ENCODE measurements at regions not wholly inside any gene's neighbourhood (a gene's known extent, or its start where the extent isn't known, plus 50 kb on each side); places are given as distances from the start of the nearest gene placed in this dataset.

DNA sequence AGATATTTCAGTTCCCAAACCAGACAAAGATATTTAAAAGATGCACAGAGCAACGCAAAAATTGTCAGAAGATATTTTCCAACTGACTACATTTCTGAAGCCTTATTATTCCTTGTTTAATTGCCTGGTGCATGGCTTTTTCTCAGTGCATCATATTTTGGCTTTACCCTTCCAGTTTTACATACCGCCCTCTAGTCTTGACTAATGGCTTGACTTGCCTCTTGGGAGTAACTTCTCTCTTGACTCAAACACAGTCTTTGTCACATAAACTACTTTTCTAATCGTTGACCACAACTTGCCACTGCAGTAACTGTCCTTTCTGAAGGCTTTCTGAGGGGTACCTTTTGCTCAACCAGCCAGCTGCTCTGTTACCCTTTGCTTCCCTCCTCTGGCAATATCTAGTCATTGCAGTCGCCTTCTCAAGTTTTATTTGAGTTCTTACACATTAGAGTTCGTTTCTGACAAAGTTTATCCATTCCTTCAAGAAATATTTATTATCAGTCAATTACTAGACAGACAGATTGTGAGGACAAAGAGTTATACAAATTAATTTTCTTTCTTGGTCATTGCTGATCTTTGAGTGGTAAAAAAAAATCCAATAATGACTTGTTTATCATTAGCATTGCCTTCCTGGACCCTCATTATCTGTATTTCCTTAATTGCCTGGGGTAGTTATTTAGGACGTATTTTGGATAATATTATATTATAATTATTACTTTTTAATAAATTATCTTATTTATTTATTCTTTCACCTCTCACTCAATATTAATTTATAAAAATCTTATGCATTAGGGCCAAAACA, 506.9 kb upstream of the PCDH10 start:
- 25% methylated on average over 3 of the region's 6 CpGs for WGBS (ENCODE audit: insufficient coverage)
- no peaks in the 10 kb centered on the region for H3K36me3 Mint-ChIP-seq

DNA sequence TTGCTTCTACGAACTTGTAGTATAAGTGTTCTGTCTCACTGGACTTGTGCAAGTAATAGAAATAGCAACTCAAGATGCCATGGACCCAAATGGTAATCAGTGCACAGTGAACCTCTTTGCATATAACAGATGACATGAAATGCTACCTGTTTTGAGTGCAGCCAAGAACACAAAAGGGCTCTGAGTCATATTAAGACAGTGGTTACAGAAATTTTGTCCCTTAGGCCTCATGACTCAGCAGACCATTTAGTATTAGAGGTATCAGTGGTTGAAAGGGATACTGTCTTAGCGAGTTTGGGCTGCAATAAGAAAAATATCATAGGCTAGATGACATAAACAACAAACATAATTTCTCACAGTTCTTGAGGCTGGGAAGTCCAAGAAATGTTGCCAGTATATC, 502.9 kb upstream of the PCDH10 start:
- H3K4me1 ChIP-seq (ENCODE audit: control insufficient read depth in 1 of 2, extremely low read depth in 1 of 2, insufficient read depth in 2 of 2, low read length in 2 of 2): no peaks in the 10 kb centered on the region
- no peak overlapping the region for H3K27ac ChIP-seq (ENCODE audit: low read length)
- POLR2A ChIA-PET: no interaction called here
- no peaks in the 10 kb centered on the region for H3K36me3 Mint-ChIP-seq
- DNase-seq: no peak
- no peak overlapping the region for H3K4me3 Mint-ChIP-seq
- H3K27ac Mint-ChIP-seq: no peak overlapping the region
- no peaks in the 10 kb centered on the region for H3K27me3 ChIP-seq (replicated peaks in 1 of 2; ENCODE audit: control insufficient read depth in 2 of 2, extremely low read depth in 1 of 2, insufficient read depth in 2 of 2, low read length in 1 of 2)
- ATAC-seq (replicated peaks in 1 of 4): no peak
- no peaks in the 10 kb centered on the region for H3K27me3 Mint-ChIP-seq
- H3K4me1 Mint-ChIP-seq: no peaks in the 10 kb centered on the region
- WGBS (ENCODE audit: insufficient coverage): 67% methylated on average over 1 of the region's 2 CpGs
- CTCF ChIA-PET: no interaction called here
- no peaks in the 10 kb centered on the region for H3K9me3 ChIP-seq
- H3K36me3 ChIP-seq (ENCODE audit: control insufficient read depth in 2 of 2, extremely low read depth in 1 of 2, insufficient read depth in 1 of 2, low read length in 1 of 2): no peaks in the 10 kb centered on the region
- no peak overlapping the region for H3K4me3 ChIP-seq (ENCODE audit: control insufficient read depth in 1 of 2, extremely low read depth in 1 of 2, low read length in 1 of 2)
- peaks cover 2 to 15% (median 10%) of the 10 kb centered on the region in 3 donors for H3K9me3 Mint-ChIP-seq

More for the DNA sequence above, 506.9 kb upstream of the PCDH10 start:
- no peaks in the 10 kb centered on the region for H3K36me3 ChIP-seq (ENCODE audit: control insufficient read depth in 2 of 2, extremely low read depth in 1 of 2, insufficient read depth in 1 of 2, low read length in 1 of 2)
- no peak for DNase-seq
- no peak overlapping the region for H3K4me3 ChIP-seq (ENCODE audit: control insufficient read depth in 1 of 2, extremely low read depth in 1 of 2, low read length in 1 of 2)
- Mint-ChIP-seq H3K4me1 (no peaks in the 10 kb centered on the region), H3K27ac (no peak overlapping the region), H3K27me3 (no peaks in the 10 kb centered on the region), H3K9me3 (peaks cover 0 to 9% (median 8%) of the 10 kb centered on the region in 3 donors), H3K4me3 (no peak overlapping the region)
- no peaks in the 10 kb centered on the region for H3K9me3 ChIP-seq
- no peaks in the 10 kb centered on the region for H3K4me1 ChIP-seq (ENCODE audit: control insufficient read depth in 1 of 2, extremely low read depth in 1 of 2, insufficient read depth in 2 of 2, low read length in 2 of 2)
- CTCF ChIA-PET: no interaction called here
- no peak for ATAC-seq (replicated peaks in 1 of 4)
- POLR2A ChIA-PET: interaction anchor here in 1 of 2 donors (0.5 kb wide), 1 partner anchor 1469 kb away, joined by 3 read pairs; no protein-coding TSS in a partner anchor
- no peak overlapping the region for H3K27ac ChIP-seq (ENCODE audit: low read length)
- H3K27me3 ChIP-seq (replicated peaks in 1 of 2; ENCODE audit: control insufficient read depth in 2 of 2, extremely low read depth in 1 of 2, insufficient read depth in 2 of 2, low read length in 1 of 2): no peaks in the 10 kb centered on the region

GRCh38 chr4:132651196-132651595, 497.9 kb upstream of the PCDH10 start:
- no CpG with 5 or more reads among the region's 2 CpGs for WGBS (ENCODE audit: insufficient coverage)
- Histone ChIP-seq H3K27me3 (replicated peaks in 1 of 2; ENCODE audit: control insufficient read depth in 2 of 2, extremely low read depth in 1 of 2, insufficient read depth in 2 of 2, low read length in 1 of 2) (no peaks in the 10 kb centered on the region), H3K36me3 (ENCODE audit: control insufficient read depth in 2 of 2, extremely low read depth in 1 of 2, insufficient read depth in 1 of 2, low read length in 1 of 2) (no peaks in the 10 kb centered on the region), H3K4me3 (ENCODE audit: control insufficient read depth in 1 of 2, extremely low read depth in 1 of 2, low read length in 1 of 2) (no peak overlapping the region), H3K27ac (ENCODE audit: low read length) (no peak overlapping the region), H3K9me3 (no peaks in the 10 kb centered on the region), H3K4me1 (ENCODE audit: control insufficient read depth in 1 of 2, extremely low read depth in 1 of 2, insufficient read depth in 2 of 2, low read length in 2 of 2) (no peaks in the 10 kb centered on the region)
- ChIA-PET CTCF (no interaction called here), POLR2A (no interaction called here)
- DNase-seq (no peak), ATAC-seq (replicated peaks in 1 of 4) (no peak)
- Mint-ChIP-seq H3K4me3 (no peak overlapping the region), H3K27me3 (no peaks in the 10 kb centered on the region), H3K36me3 (no peaks in the 10 kb centered on the region), H3K27ac (no peak overlapping the region), H3K9me3 (peaks cover 8 to 16% (median 8%) of the 10 kb centered on the region in 3 donors), H3K4me1 (no peaks in the 10 kb centered on the region)

DNA sequence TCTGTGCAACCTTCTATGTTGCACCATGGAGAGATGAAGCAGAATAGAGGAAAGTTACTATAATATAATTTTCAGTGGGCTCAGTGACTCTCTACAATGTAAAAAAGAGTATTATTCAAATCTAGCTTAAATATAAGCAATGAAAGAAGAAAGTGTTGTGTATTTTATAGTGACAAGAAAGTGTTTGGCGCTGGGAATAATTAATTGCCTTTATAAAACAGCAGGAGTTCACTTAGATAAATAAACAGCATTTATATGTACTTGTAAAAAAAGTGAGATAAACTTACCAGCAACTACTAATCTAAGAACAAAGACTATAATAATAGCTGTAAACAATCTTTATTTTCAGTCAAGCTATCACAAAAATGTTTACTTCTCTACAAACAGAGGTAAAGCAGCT, 488.9 kb upstream of the PCDH10 start:
- H3K9me3 ChIP-seq: no peaks in the 10 kb centered on the region
- Mint-ChIP-seq H3K27ac (no peak overlapping the region), H3K4me1 (no peaks in the 10 kb centered on the region), H3K4me3 (no peak overlapping the region), H3K27me3 (no peaks in the 10 kb centered on the region), H3K9me3 (peaks cover 4 to 19% (median 17%) of the 10 kb centered on the region in 3 donors), H3K36me3 (no peaks in the 10 kb centered on the region)
- ChIA-PET POLR2A (no interaction called here), CTCF (no interaction called here)
- ATAC-seq (replicated peaks in 1 of 4) (no peak), DNase-seq (no peak)
- no CpG with 5 or more reads among the region's 1 CpG for WGBS (ENCODE audit: insufficient coverage)
- no peak overlapping the region for H3K4me3 ChIP-seq (ENCODE audit: control insufficient read depth in 1 of 2, extremely low read depth in 1 of 2, low read length in 1 of 2)
- H3K36me3 ChIP-seq (ENCODE audit: control insufficient read depth in 2 of 2, extremely low read depth in 1 of 2, insufficient read depth in 1 of 2, low read length in 1 of 2): no peaks in the 10 kb centered on the region
- no peaks in the 10 kb centered on the region for H3K4me1 ChIP-seq (ENCODE audit: control insufficient read depth in 1 of 2, extremely low read depth in 1 of 2, insufficient read depth in 2 of 2, low read length in 2 of 2)
- no peak overlapping the region for H3K27ac ChIP-seq (ENCODE audit: low read length)
- H3K27me3 ChIP-seq (replicated peaks in 1 of 2; ENCODE audit: control insufficient read depth in 2 of 2, extremely low read depth in 1 of 2, insufficient read depth in 2 of 2, low read length in 1 of 2): no peaks in the 10 kb centered on the region

DNA sequence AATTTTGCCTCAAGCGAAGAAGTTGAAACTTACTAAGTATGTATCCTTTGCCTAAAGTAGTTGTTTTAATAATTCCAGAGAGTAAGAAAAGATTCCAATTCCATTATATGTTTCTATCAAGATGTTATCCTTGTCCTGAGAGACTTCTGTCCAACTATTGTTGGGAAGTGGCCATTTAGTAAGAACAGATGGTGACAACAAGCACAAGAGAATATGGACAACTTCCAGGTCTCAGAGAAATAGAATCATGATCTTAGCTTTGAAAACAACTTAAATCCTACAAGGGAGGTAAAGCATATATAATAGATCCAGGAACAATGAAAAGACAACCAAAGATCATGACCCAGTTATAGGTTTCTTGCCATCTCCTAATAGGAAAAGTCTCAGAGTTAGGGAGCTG, 486.6 kb upstream of the PCDH10 start:
- no CpG with 5 or more reads among the region's 1 CpG for WGBS (ENCODE audit: insufficient coverage)

DNA sequence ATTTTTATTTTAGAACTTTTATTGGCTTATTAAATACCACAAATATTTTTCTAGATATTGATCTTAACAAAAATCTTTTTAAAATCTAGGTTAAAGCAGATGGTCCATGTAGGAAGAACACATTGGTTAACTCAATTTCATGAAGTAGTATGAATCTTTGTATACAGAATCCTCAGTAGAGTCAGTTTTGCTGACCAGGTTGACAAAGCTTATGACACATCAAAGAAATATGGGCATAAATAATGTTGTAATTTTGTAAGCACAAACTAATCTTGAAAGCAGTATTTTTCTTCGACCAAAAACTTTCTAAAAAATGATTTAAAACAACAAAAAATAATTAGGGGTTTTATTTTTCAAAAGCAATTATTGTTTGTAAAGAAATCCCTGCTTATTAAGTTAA, 479.3 kb upstream of the PCDH10 start:
- Histone ChIP-seq H3K27ac (ENCODE audit: low read length) (no peak overlapping the region), H3K4me1 (ENCODE audit: control insufficient read depth in 1 of 2, extremely low read depth in 1 of 2, insufficient read depth in 2 of 2, low read length in 2 of 2) (no peaks in the 10 kb centered on the region), H3K4me3 (ENCODE audit: control insufficient read depth in 1 of 2, extremely low read depth in 1 of 2, low read length in 1 of 2) (no peak overlapping the region), H3K9me3 (no peaks in the 10 kb centered on the region), H3K27me3 (replicated peaks in 1 of 2; ENCODE audit: control insufficient read depth in 2 of 2, extremely low read depth in 1 of 2, insufficient read depth in 2 of 2, low read length in 1 of 2) (no peaks in the 10 kb centered on the region), H3K36me3 (ENCODE audit: control insufficient read depth in 2 of 2, extremely low read depth in 1 of 2, insufficient read depth in 1 of 2, low read length in 1 of 2) (no peaks in the 10 kb centered on the region)
- no peak for ATAC-seq (replicated peaks in 1 of 4)
- Mint-ChIP-seq H3K4me3 (no peak overlapping the region), H3K4me1 (no peaks in the 10 kb centered on the region), H3K27me3 (no peaks in the 10 kb centered on the region), H3K9me3 (peaks cover 3 to 10% (median 4%) of the 10 kb centered on the region in 3 donors), H3K27ac (no peak overlapping the region), H3K36me3 (no peaks in the 10 kb centered on the region)
- POLR2A ChIA-PET: no interaction called here
- DNase-seq: no peak
- CTCF ChIA-PET: no interaction called here
- no CpG with 5 or more reads among the region's 1 CpG for WGBS (ENCODE audit: insufficient coverage)

More for the DNA sequence above, 486.6 kb upstream of the PCDH10 start:
- H3K27ac ChIP-seq (ENCODE audit: low read length): no peak overlapping the region
- no peaks in the 10 kb centered on the region for H3K9me3 ChIP-seq
- H3K9me3 Mint-ChIP-seq: peaks cover 0 to 13% (median 7%) of the 10 kb centered on the region in 3 donors
- H3K4me1 Mint-ChIP-seq: no peaks in the 10 kb centered on the region
- ChIA-PET POLR2A (no interaction called here), CTCF (no interaction called here)
- ATAC-seq (replicated peaks in 1 of 4) (no peak), DNase-seq (no peak)
- no peaks in the 10 kb centered on the region for H3K4me1 ChIP-seq (ENCODE audit: control insufficient read depth in 1 of 2, extremely low read depth in 1 of 2, insufficient read depth in 2 of 2, low read length in 2 of 2)
- no peaks in the 10 kb centered on the region for H3K36me3 ChIP-seq (ENCODE audit: control insufficient read depth in 2 of 2, extremely low read depth in 1 of 2, insufficient read depth in 1 of 2, low read length in 1 of 2)
- H3K27me3 Mint-ChIP-seq: no peaks in the 10 kb centered on the region
- H3K4me3 Mint-ChIP-seq: no peak overlapping the region
- H3K27ac Mint-ChIP-seq: no peak overlapping the region
- no peaks in the 10 kb centered on the region for H3K36me3 Mint-ChIP-seq
- H3K4me3 ChIP-seq (ENCODE audit: control insufficient read depth in 1 of 2, extremely low read depth in 1 of 2, low read length in 1 of 2): no peak overlapping the region
- H3K27me3 ChIP-seq (replicated peaks in 1 of 2; ENCODE audit: control insufficient read depth in 2 of 2, extremely low read depth in 1 of 2, insufficient read depth in 2 of 2, low read length in 1 of 2): no peaks in the 10 kb centered on the region

All from T-cell (primary cell).